ENCODE measurements at regions not wholly inside any gene's neighbourhood (a gene's known extent, or its start where the extent isn't known, plus 50 kb on each side); places are given as distances from the start of the nearest gene placed in this dataset.

DNA sequence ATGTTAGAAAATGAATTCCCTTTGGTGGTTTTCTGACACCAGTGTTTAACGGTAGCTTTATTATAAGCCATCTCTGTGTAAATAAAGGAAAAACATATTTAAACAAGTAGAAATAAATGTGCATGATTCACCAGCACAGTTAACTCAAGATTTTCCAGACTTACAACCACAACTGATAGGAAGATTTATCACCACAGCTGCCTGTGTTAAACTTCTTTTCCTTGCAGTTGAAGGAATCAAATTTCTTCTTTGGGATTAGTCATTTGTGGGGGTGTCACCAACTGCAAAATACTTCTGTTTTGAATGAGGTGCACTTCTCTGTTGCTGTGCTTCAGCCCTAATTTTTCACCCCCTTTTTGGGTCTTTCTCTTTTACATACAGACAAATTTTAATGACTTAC lies 128.1 kb upstream of the STK26 start:
- TF ChIP-seq, protein P1, sequence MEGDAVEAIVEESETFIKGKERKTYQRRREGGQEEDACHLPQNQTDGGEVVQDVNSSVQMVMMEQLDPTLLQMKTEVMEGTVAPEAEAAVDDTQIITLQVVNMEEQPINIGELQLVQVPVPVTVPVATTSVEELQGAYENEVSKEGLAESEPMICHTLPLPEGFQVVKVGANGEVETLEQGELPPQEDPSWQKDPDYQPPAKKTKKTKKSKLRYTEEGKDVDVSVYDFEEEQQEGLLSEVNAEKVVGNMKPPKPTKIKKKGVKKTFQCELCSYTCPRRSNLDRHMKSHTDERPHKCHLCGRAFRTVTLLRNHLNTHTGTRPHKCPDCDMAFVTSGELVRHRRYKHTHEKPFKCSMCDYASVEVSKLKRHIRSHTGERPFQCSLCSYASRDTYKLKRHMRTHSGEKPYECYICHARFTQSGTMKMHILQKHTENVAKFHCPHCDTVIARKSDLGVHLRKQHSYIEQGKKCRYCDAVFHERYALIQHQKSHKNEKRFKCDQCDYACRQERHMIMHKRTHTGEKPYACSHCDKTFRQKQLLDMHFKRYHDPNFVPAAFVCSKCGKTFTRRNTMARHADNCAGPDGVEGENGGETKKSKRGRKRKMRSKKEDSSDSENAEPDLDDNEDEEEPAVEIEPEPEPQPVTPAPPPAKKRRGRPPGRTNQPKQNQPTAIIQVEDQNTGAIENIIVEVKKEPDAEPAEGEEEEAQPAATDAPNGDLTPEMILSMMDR (IDR thresholded peaks at IDR 0.05), result no peak
- TF ChIP-seq POLR2AphosphoS5 (IDR thresholded peaks at IDR 0.05), result no peak
- no peak for TF ChIP-seq POLR2A (IDR thresholded peaks at IDR 0.05)
- TF ChIP-seq EP300 (IDR thresholded peaks at IDR 0.05), result no peak

Data from suprapubic skin (tissue), 4 donors.